K562 (cell line): ENCODE measurements at regions not wholly inside any gene's neighbourhood (a gene's known extent, or its start where the extent isn't known, plus 50 kb on each side); places are given as distances from the start of the nearest gene placed in this dataset.

ENCODE experiments used
- BMI1 ChIP-seq: fragments of 150-350 bp; IDR thresholded peaks from 2 replicates; pipeline ENCODE4 v1.6.1; 2014; ENCODE audit warnings: low read length
- CC2D1A ChIP-seq: fragments of 450-650 bp; IDR thresholded peaks from 2 replicates; pipeline ENCODE4 v1.6.1; 2017; ENCODE audit warnings: mild to moderate bottlenecking
- CUX1 ChIP-seq: fragments of 200-800 bp; sonication (Bioruptor generic); IDR thresholded peaks from 2 replicates; pipeline ENCODE4 v1.6.1; 2016; ENCODE audit warnings: missing genetic modification characterization, missing compliant biosample characterization
- E2F1 ChIP-seq: sonication (generic); formaldehyde crosslinking; IDR thresholded peaks from 2 replicates; pipeline ENCODE4 v1.8.1; 2023; ENCODE audit warnings: mild to moderate bottlenecking, missing genetic modification reagents, moderate library complexity
- E2F6 ChIP-seq, 2 experiments: IDR thresholded peaks; 2 replicates each; pipeline ENCODE4 v1.6.1; 2011; ENCODE audit warnings: borderline replicate concordance in 1 of 2, control low read depth in 1 of 2, low read depth in 1 of 2, low read length in 1 of 2, mild to moderate bottlenecking in 1 of 2, mixed read lengths in 1 of 2, moderate library complexity in 1 of 2; ENCODE audit not compliant: insufficient read depth in 1 of 2, insufficient read length in 1 of 2, poor library complexity in 1 of 2, severe bottlenecking in 1 of 2; ENCODE audit errors: extremely low read depth in 1 of 2
- FOXA1 ChIP-seq: fragments of 450-650 bp; IDR thresholded peaks from 2 replicates; pipeline ENCODE4 v1.6.1; 2016; ENCODE audit warnings: mild to moderate bottlenecking, borderline replicate concordance
- GTF2B ChIP-seq: IDR thresholded peaks from 2 replicates; pipeline ENCODE4 v1.6.1; 2011; ENCODE audit not compliant: insufficient read length; ENCODE audit errors: extremely low read depth
- THRAP3 ChIP-seq: fragments of 450-650 bp; IDR thresholded peaks from 2 replicates; pipeline ENCODE4 v1.6.1; 2016; ENCODE audit warnings: mild to moderate bottlenecking, inconsistent platforms, borderline replicate concordance
- ZBTB2 ChIP-seq: fragments of 450-650 bp; IDR thresholded peaks from 2 replicates; pipeline ENCODE4 v1.6.1; 2016; ENCODE audit warnings: antibody characterized with exemption
- ZFP30 ChIP-seq: fragments of 250-450 bp; sonication (Bioruptor Pico); IDR thresholded peaks from 2 replicates; pipeline ENCODE4 v1.8.0; 2022; ENCODE audit warnings: moderate library complexity, mild to moderate bottlenecking, inconsistent platforms, borderline replicate concordance
- ZFP91 ChIP-seq: sonication (generic); formaldehyde crosslinking; IDR thresholded peaks from 2 replicates; pipeline ENCODE4 v1.8.0; 2022; ENCODE audit warnings: mild to moderate bottlenecking, missing genetic modification reagents
- ZNF124 ChIP-seq: sonication (generic); formaldehyde crosslinking; IDR thresholded peaks from 2 replicates; pipeline ENCODE4 v1.8.1; 2022; ENCODE audit warnings: missing genetic modification reagents
- ZNF133 ChIP-seq: fragments of 250-450 bp; sonication (Bioruptor Pico); IDR thresholded peaks from 2 replicates; pipeline ENCODE4 v1.4.0; 2020; ENCODE audit warnings: mild to moderate bottlenecking
- ZNF354B ChIP-seq: fragments of 250-450 bp; sonication (Bioruptor Pico); IDR thresholded peaks from 2 replicates; pipeline ENCODE4 v1.4.0; 2020

- TF ChIP-seq THRAP3 (peak; percentile 28; the same call in 1 of the 2 replicates), BMI1 (no peak), CC2D1A (no peak), ZNF133 (CRISPR knock-in tag) (no peak), ZNF124 (CRISPR knock-in tag) (no peak), ZFP91 (CRISPR knock-in tag) (no peak), GTF2B (no peak), E2F6 (IDR thresholded peaks at IDR 0.05; ENCODE audit: borderline replicate concordance in 1 of 2, extremely low read depth in 1 of 2, insufficient read depth in 1 of 2, insufficient read length in 1 of 2, low read depth in 1 of 2, low read length in 1 of 2, poor library complexity in 1 of 2, severe bottlenecking in 1 of 2) (no peak), E2F1 (CRISPR knock-in tag) (no peak), ZNF354B (CRISPR knock-in tag) (no peak), ZFP30 (CRISPR knock-in tag) (no peak), FOXA1 (no peak), CUX1 (CRISPR knock-in tag) (peak; percentile 46; the same call in 1 of the 2 replicates), ZBTB2 (peak; percentile 73; the same call in 1 of the 2 replicates)
Measured at GRCh38 chr7:106717955-106718871, 57.3 kb upstream of the CCDC71L start (continued).
